ENCODE measurements at regions not wholly inside any gene's neighbourhood (a gene's known extent, or its start where the extent isn't known, plus 50 kb on each side); places are given as distances from the start of the nearest gene placed in this dataset.
"Not testable (repeated sequence)": the region's sequence is repeated elsewhere in the genome, so short reads cannot be mapped to it uniquely, and the experiment has no call there.

DNA sequence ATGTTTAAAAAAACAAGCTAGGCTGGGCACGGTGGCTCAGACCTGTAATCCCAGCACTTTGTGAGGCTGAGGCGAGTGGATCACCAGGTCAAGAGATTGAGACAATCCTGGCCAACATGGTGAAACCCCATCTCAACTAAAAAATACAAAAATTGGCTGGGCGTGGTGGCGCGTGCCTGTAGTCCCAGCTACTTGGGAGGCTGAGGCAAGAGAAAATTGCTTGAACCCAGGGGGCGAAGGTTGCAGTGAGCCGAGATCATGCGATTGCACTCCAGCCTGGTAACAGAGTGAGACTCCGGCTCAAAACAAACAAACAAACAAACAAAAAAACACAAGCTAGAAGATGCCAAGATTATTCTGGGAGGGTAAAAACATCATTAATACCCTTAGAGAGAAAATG lies 172.3 kb downstream of the AVL9 start:
- TF ChIP-seq POLR2A (IDR thresholded peaks at IDR 0.05) = not testable (repeated sequence)
- TF ChIP-seq, protein P1, sequence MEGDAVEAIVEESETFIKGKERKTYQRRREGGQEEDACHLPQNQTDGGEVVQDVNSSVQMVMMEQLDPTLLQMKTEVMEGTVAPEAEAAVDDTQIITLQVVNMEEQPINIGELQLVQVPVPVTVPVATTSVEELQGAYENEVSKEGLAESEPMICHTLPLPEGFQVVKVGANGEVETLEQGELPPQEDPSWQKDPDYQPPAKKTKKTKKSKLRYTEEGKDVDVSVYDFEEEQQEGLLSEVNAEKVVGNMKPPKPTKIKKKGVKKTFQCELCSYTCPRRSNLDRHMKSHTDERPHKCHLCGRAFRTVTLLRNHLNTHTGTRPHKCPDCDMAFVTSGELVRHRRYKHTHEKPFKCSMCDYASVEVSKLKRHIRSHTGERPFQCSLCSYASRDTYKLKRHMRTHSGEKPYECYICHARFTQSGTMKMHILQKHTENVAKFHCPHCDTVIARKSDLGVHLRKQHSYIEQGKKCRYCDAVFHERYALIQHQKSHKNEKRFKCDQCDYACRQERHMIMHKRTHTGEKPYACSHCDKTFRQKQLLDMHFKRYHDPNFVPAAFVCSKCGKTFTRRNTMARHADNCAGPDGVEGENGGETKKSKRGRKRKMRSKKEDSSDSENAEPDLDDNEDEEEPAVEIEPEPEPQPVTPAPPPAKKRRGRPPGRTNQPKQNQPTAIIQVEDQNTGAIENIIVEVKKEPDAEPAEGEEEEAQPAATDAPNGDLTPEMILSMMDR (IDR thresholded peaks at IDR 0.05) = not testable (repeated sequence)
